ENCODE measurements at regions not wholly inside any gene's neighbourhood (a gene's known extent, or its start where the extent isn't known, plus 50 kb on each side); places are given as distances from the start of the nearest gene placed in this dataset.

DNA sequence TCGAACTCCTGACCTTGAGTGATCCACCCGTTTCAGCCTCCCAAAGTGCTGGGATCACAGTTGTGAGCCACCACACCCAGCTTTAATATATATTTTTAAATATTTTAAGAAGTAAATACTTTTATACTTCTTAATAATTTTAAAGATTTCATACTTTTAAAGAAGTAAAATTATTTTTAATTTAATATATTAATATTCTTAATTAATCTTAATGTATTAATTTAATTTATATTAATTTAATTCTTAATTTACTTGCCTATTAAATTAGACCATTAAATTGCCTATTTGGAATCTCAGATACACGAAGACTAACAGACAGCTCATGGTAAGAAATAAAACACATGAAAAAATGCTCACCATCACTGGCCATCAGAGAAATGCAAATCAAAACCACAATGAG lies 1087.4 kb downstream of the CDH18 start:
- TF ChIP-seq, protein P1, sequence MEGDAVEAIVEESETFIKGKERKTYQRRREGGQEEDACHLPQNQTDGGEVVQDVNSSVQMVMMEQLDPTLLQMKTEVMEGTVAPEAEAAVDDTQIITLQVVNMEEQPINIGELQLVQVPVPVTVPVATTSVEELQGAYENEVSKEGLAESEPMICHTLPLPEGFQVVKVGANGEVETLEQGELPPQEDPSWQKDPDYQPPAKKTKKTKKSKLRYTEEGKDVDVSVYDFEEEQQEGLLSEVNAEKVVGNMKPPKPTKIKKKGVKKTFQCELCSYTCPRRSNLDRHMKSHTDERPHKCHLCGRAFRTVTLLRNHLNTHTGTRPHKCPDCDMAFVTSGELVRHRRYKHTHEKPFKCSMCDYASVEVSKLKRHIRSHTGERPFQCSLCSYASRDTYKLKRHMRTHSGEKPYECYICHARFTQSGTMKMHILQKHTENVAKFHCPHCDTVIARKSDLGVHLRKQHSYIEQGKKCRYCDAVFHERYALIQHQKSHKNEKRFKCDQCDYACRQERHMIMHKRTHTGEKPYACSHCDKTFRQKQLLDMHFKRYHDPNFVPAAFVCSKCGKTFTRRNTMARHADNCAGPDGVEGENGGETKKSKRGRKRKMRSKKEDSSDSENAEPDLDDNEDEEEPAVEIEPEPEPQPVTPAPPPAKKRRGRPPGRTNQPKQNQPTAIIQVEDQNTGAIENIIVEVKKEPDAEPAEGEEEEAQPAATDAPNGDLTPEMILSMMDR (IDR thresholded peaks at IDR 0.05; ENCODE audit: low read depth, low read length, missing control alignments): no peak
- no peak for DNase-seq (ENCODE audit: extremely low read depth, low read depth)
- H3K4me3 ChIP-seq (replicated peaks; ENCODE audit: low read depth, low read length): no peak overlapping the region

DNA sequence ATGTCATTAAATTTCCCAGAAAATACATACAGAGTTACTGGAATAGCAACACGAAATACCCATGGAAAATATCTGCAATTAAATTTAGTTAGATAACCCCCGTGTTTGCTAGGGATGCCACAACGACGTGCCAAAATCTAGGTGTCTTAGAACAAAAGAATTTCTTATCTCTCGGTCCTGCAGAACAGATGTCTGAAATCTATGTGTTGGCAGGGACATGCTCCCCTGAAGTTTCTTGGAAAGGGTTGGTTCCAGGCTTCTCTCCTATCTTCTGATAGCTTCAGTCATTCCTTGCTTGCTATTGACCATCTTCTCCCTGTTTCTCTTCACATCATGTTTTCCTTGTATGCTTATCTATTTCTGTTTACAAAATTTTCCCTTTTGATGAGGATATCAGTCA lies 1067.0 kb downstream of the CDH18 start:
- TF ChIP-seq, protein P1 (IDR thresholded peaks at IDR 0.05; ENCODE audit: low read depth, low read length, missing control alignments): no peak
- no peak overlapping the region for H3K4me3 ChIP-seq (replicated peaks; ENCODE audit: low read depth, low read length)
- no peak for DNase-seq (ENCODE audit: extremely low read depth, low read depth)

DNA sequence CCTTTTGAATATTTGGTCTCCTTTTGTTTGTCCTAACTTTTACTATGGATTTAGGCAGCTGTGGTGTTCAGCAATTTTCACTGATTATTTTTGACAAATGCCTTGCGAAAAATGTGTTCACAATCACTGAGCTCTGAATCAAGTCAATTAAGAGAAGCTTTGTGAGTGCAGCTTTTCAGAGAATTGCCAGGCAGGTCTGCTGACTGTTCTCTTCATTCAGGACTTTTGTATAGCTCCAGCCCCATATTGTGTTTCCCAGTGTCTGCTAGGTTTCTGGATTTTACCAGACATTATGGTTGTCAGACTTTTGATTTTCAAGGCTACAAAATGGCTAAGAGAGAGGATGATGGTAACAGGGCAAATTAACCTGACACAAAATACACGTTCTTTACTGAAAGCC lies 1055.9 kb downstream of the CDH18 start:
- no peak overlapping the region for H3K4me3 ChIP-seq (replicated peaks; ENCODE audit: low read depth, low read length)
- DNase-seq (ENCODE audit: extremely low read depth, low read depth): no peak
- TF ChIP-seq, protein P1 (IDR thresholded peaks at IDR 0.05; ENCODE audit: low read depth, low read length, missing control alignments): no peak

- no peak for DNase-seq (ENCODE audit: extremely low read depth, low read depth)
- H3K4me3 ChIP-seq (replicated peaks; ENCODE audit: low read depth, low read length): no peak overlapping the region
- TF ChIP-seq, protein P1 (IDR thresholded peaks at IDR 0.05; ENCODE audit: low read depth, low read length, missing control alignments): no peak
These were observed 1043.2 kb downstream of the CDH18 start for GRCh38 chr5:18944771-18945170.

DNA sequence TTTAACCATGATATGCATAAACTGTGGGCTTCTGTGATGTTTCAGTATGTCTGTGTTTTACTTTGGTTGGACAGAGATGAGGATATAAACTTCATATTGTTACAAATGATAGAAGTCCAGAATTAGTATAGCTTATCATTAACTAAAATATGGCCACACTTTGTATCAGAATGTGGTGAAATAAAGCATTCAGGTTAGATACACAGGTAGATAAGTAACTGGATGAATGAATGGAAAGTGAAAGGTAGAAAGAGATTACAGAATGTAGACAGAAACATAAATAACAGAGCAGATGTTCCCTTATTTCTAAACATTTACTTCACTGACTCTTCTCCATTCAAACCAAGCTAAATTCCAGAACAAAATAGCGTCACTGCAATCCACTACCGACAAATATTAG lies 1033.8 kb downstream of the CDH18 start:
- no peak for DNase-seq (ENCODE audit: extremely low read depth, low read depth)
- H3K4me3 ChIP-seq (replicated peaks; ENCODE audit: low read depth, low read length): no peak overlapping the region
- TF ChIP-seq, protein P1 (IDR thresholded peaks at IDR 0.05; ENCODE audit: low read depth, low read length, missing control alignments): no peak

DNA sequence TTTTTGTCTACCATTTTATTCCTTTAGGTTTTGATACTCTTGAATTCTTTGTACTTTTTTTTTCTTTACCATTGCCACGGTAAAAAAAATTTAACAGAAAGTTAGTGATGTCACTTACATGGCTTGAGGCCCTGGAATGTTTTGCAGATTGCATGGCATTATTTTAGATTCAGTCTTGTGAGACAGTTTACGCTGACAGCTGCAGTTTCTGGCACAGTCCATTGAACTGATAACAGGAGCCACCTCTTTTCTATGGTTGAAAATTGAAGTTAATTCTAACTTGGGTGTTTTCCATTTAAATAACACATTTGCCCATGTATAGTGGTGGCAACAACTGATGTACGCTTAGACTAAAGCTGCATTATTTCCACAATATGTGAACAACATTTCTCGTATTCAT lies 1028.5 kb downstream of the CDH18 start:
- no peak for DNase-seq (ENCODE audit: extremely low read depth, low read depth)
- TF ChIP-seq, protein P1 (IDR thresholded peaks at IDR 0.05; ENCODE audit: low read depth, low read length, missing control alignments): no peak
- no peak overlapping the region for H3K4me3 ChIP-seq (replicated peaks; ENCODE audit: low read depth, low read length)

DNA sequence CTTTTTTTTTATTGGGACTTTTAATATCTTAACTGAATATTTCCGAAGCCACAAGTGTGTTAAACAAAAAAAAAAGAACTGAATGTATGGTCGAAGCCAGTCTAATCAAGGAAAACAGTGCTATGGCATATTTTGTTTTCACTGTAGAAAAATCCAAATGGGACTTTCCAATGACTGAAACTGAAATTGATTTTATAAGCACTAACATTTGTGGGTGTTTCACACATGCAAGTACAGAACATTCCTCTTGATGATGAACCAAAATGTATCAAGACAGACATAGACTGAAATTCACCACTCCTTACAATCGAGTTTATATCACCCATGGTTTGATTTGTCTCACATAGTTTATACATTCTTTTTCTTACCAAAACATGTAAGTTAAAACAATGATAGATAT lies 1026.8 kb downstream of the CDH18 start:
- TF ChIP-seq, protein P1 (IDR thresholded peaks at IDR 0.05; ENCODE audit: low read depth, low read length, missing control alignments): no peak
- DNase-seq (ENCODE audit: extremely low read depth, low read depth): no peak

More for the DNA sequence above, 1026.8 kb downstream of the CDH18 start:
- no peak overlapping the region for H3K4me3 ChIP-seq (replicated peaks; ENCODE audit: low read depth, low read length)

All from HFF-Myc (cell line).